ENCODE measurements at regions not wholly inside any gene's neighbourhood (a gene's known extent, or its start where the extent isn't known, plus 50 kb on each side); places are given as distances from the start of the nearest gene placed in this dataset.

- TF ChIP-seq CTCF (IDR thresholded peaks at IDR 0.05) (no peak), POLR2AphosphoS5 (IDR thresholded peaks at IDR 0.05) (no peak), POLR2A (IDR thresholded peaks at IDR 0.05; ENCODE audit: low read depth) (no peak)
These were observed 165.1 kb upstream of the KCNJ3 start for GRCh38 chr2:154533300-154533940.

Data from esophagus muscularis mucosa (tissue), 3 donors.